Keratinocyte (primary cell): ENCODE measurements at regions not wholly inside any gene's neighbourhood (a gene's known extent, or its start where the extent isn't known, plus 50 kb on each side); places are given as distances from the start of the nearest gene placed in this dataset.

Source experiments
- EZH2 ChIP-seq: IDR thresholded peaks from one replicate; pipeline ENCODE4 v1.6.1; 2012; ENCODE audit warnings: inconsistent platforms, mild to moderate bottlenecking, low read length, moderate library complexity
- TF ChIP-seq, protein P1 (sequence below), 3 experiments: IDR thresholded peaks in 1 of 3; conservative IDR thresholded peaks in 1 of 3; optimal IDR thresholded peaks in 1 of 3; 2 replicates in 2 of 3; 3 replicates in 1 of 3; pipeline versions ENCODE3 to v1.5.1; 2011; ENCODE audit warnings: low read length in 3 of 3, mild to moderate bottlenecking in 3 of 3, moderate library complexity in 2 of 3, control low read depth in 1 of 3, inconsistent platforms in 1 of 3; ENCODE audit not compliant: insufficient read depth in 2 of 3; ENCODE audit errors: extremely low read depth in 1 of 3

DNA sequence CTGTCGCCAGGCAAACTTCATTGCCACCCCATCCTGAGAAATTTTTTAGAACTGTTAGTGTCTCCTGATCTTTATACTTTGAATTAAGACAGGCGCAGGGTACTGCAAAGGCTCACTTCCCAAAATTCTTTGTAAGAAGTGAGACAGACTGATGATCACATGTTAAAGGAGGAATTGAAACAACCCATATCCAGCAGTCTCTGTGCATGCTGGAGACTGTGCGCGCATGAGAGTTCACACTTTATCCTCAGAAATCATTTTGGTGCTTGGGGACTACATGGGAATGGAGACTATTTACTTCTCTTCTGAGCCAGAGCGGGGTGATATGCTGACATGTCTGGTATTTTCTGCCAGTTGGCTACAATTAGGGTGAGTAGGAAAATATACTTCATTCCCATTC lies 91.2 kb downstream of the ZNF474 start:
- TF ChIP-seq, protein P1, sequence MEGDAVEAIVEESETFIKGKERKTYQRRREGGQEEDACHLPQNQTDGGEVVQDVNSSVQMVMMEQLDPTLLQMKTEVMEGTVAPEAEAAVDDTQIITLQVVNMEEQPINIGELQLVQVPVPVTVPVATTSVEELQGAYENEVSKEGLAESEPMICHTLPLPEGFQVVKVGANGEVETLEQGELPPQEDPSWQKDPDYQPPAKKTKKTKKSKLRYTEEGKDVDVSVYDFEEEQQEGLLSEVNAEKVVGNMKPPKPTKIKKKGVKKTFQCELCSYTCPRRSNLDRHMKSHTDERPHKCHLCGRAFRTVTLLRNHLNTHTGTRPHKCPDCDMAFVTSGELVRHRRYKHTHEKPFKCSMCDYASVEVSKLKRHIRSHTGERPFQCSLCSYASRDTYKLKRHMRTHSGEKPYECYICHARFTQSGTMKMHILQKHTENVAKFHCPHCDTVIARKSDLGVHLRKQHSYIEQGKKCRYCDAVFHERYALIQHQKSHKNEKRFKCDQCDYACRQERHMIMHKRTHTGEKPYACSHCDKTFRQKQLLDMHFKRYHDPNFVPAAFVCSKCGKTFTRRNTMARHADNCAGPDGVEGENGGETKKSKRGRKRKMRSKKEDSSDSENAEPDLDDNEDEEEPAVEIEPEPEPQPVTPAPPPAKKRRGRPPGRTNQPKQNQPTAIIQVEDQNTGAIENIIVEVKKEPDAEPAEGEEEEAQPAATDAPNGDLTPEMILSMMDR (optimal IDR thresholded peaks at IDR 0.05 in 1 of 3, IDR thresholded peaks at IDR 0.05 in 1 of 3, conservative IDR thresholded peaks at IDR 0.05 in 1 of 3; ENCODE audit: extremely low read depth in 1 of 3, insufficient read depth in 2 of 3, low read length in 3 of 3), result no peak
- TF ChIP-seq EZH2, result no peak
